Stomach (tissue), 8 donors: ENCODE measurements at regions not wholly inside any gene's neighbourhood (a gene's known extent, or its start where the extent isn't known, plus 50 kb on each side); places are given as distances from the start of the nearest gene placed in this dataset.

Experiments
- DNase-seq, 2 donors: peaks; one replicate each; pipeline versions ENCODE4 v3.0.0 to v3.0.0-alpha.2; 2013 to 2019
- H3K27ac ChIP-seq, 5 donors: fragments of 200-600 bp in 4 of 5; sonication (generic) in 4 of 5; one replicate each; pipeline ENCODE4 v1.5.1; 2013 to 2019; ENCODE audit warnings: mild to moderate bottlenecking in 1 of 5, moderate library complexity in 1 of 5
- H3K27me3 ChIP-seq, 3 donors: fragments of 200-600 bp; sonication (generic); one replicate each; pipeline ENCODE4 v1.5.1; 2017 to 2019; ENCODE audit warnings: mixed run types in 1 of 3
- H3K36me3 ChIP-seq, 4 donors: fragments of 200-600 bp; sonication (generic); 1 replicate in 3 of 4; 2 replicates in 1 of 4; pipeline ENCODE4 v1.5.1; 2016 to 2019
- H3K4me1 ChIP-seq, 4 donors: fragments of 200-600 bp; sonication (generic); one replicate each; pipeline ENCODE4 v1.5.1; 2016 to 2019
- H3K4me3 ChIP-seq, 4 donors: fragments of 200-600 bp; sonication (generic) in 3 of 4; one replicate each; pipeline ENCODE4 v1.5.1; 2016 to 2019; ENCODE audit warnings: mild to moderate bottlenecking in 1 of 4
- H3K9me3 ChIP-seq, 4 donors: fragments of 200-600 bp; sonication (generic); one replicate each; pipeline ENCODE4 v1.5.1; 2016 to 2019
- CTCF ChIP-seq, 7 experiments: fragments of 450-650 bp in 4 of 7; fragments of 200-600 bp in 3 of 7; sonication (generic) in 3 of 7; IDR thresholded peaks; one replicate each; pipeline ENCODE4 v1.5.1; 2016 to 2019; ENCODE audit warnings: antibody characterized with exemption in 7 of 7, control low read depth in 2 of 7, mild to moderate bottlenecking in 1 of 7
- EP300 ChIP-seq: sonication (generic); formaldehyde crosslinking; IDR thresholded peaks from one replicate; pipeline ENCODE4 v1.6.1; 2017; ENCODE audit warnings: antibody characterized with exemption
- POLR2A ChIP-seq, 4 donors: fragments of 450-650 bp; IDR thresholded peaks; one replicate each; pipeline ENCODE4 v1.6.1; 2016; ENCODE audit warnings: antibody characterized with exemption in 4 of 4, control low read depth in 2 of 4, mild to moderate bottlenecking in 1 of 4, moderate library complexity in 1 of 4
- POLR2AphosphoS5 ChIP-seq, 3 donors: sonication (generic); formaldehyde crosslinking; IDR thresholded peaks; one replicate each; pipeline ENCODE4 v1.6.1; 2016; ENCODE audit warnings: antibody characterized with exemption in 3 of 3
- WGBS, 5 donors: extraction: QIAGEN DNeasy Blood & Tissue Kit in 3 of 5; methylation state at CpG; one replicate each; pipeline versions ENCODE4 v1.1.5 to v1.1.7; 2013 to 2018; 5-methylcytosine and 5-hydroxymethylcytosine counted together
- intact Hi-C: fragments of 100-400 bp; cut with DNase I; formaldehyde crosslinking; loops from one replicate; pipeline ENCODE4 v1.15.1; 2023; ENCODE audit warnings: low total_unique reads
- donor health status: healthy with polysubstance abuse.
- donor health status: Bipolar disorder and iron deficiency.
- donor health status: healthy.

DNA sequence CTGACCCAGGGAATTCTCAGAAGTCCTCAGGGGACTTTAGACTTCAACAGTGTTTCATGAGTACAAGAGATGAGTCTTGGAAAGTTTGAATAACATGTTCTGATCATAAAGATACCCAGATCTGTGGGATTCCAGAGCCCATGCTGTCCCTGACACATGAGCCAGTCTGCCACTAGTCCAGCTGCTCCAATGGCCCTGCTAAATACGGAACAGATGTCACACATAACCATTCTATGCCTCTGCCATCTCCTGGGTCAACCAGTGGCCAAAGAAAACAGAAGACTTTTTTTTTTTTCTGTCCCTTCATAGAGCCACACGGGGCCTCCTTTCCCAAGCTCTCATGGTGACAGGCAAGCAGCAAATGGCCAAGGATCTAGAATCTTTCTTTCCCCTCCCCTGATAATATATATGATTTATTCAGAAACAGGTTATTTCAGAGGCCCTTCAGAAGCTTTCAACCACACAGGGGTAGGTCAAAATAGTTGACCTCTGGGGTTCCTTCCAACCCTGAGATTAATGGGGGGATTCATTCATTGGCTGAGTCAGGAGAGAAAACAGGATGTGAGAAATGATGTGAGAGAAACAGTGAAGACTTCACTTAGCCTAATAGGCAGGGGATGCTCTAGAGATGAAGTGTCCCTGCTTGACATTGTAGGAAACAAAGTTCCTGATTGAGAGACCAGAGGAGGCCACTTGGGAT lies 367.7 kb downstream of the CDK5RAP2 start:
- H3K27me3 ChIP-seq = no peaks in the 10 kb centered on the region
- no peak for TF ChIP-seq POLR2A (IDR thresholded peaks at IDR 0.05)
- no peak for TF ChIP-seq CTCF (IDR thresholded peaks at IDR 0.05)
- no peak for TF ChIP-seq POLR2AphosphoS5 (IDR thresholded peaks at IDR 0.05)
- no peak for TF ChIP-seq EP300
- H3K4me1 ChIP-seq = no peaks in the 10 kb centered on the region
- no peak overlapping the region for H3K4me3 ChIP-seq
- 52 to 64% (median 56%) methylated on average over 2 of the region's 2 CpGs for WGBS, 5 donors
- intact Hi-C loops = no loop called here
- DNase-seq = no peak
- no peaks in the 10 kb centered on the region for H3K36me3 ChIP-seq
- no peaks in the 10 kb centered on the region for H3K9me3 ChIP-seq
- no peak overlapping the region for H3K27ac ChIP-seq

- DNase-seq = no peak
- Histone ChIP-seq H3K27ac (no peak overlapping the region), H3K4me3 (no peak overlapping the region), H3K4me1 (no peaks in the 10 kb centered on the region), H3K27me3 (no peaks in the 10 kb centered on the region), H3K36me3 (no peaks in the 10 kb centered on the region), H3K9me3 (no peaks in the 10 kb centered on the region)
- intact Hi-C loops = no loop called here
- TF ChIP-seq CTCF (IDR thresholded peaks at IDR 0.05) (no peak), EP300 (no peak), POLR2AphosphoS5 (IDR thresholded peaks at IDR 0.05) (no peak), POLR2A (IDR thresholded peaks at IDR 0.05) (no peak)
- 59 to 79% (median 66%) methylated on average over 4 of the region's 4 CpGs for WGBS, 5 donors
Measured at GRCh38 chr9:120210274-120210673, 369.7 kb downstream of the CDK5RAP2 start.

DNA sequence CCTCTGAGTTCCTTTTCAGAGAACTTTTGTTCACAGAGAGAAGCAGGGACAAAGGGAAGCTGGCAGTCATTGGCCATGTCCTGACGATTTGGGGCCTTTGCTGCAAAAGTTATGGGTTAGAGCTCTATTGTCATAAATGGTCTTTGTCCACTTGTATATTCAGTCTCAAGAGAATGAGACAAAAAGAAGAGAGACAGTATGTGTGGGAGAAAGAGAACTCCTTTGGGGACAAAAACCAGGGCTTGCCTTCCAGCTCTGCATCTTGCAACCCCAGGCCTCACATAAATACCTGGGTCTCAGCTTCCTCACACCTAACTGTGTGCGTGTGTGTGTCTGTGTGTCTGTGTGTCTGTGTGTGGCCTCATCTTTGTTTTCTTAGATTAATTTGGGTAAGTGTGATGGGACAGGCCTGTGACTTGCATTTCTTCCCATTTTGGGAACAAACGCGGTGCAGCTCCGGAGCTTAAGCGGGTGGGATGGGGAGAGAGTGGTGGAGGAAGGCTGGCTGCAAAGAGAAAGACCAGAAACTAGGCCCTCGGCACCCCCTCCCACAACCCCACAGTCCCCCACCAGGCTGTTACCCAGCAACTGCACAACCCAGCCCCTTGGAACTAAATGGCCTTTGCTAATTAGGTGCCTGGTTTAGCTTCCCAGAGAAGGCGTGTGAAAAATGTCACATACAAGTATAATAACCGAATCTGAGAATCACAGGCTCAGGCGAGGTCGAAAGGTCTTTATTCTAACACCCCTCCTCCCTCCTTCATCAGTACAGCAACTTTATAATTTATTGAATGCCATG lies 376.9 kb downstream of the CDK5RAP2 start:
- Histone ChIP-seq H3K4me3 (no peak overlapping the region), H3K9me3 (no peaks in the 10 kb centered on the region), H3K36me3 (no peaks in the 10 kb centered on the region), H3K4me1 (no peaks in the 10 kb centered on the region), H3K27me3 (no peaks in the 10 kb centered on the region), H3K27ac (no peak overlapping the region)
- DNase-seq = no peak
- intact Hi-C loops = no loop called here
- 40 to 73% (median 60%) methylated on average over 11 of the region's 11 CpGs for WGBS, 5 donors
- TF ChIP-seq POLR2AphosphoS5 (IDR thresholded peaks at IDR 0.05) = no peak
- no peak for TF ChIP-seq POLR2A (IDR thresholded peaks at IDR 0.05)
- no peak for TF ChIP-seq EP300
- no peak for TF ChIP-seq CTCF (IDR thresholded peaks at IDR 0.05)

GRCh38 chr9:120198027-120198426 lies 381.9 kb downstream of the CDK5RAP2 start:
- H3K27me3 ChIP-seq = no peaks in the 10 kb centered on the region
- WGBS, 5 donors = 54 to 70% (median 68%) methylated on average over 3 of the region's 3 CpGs
- no peaks in the 10 kb centered on the region for H3K4me1 ChIP-seq
- no peak for DNase-seq
- intact Hi-C loops = no loop called here
- H3K4me3 ChIP-seq = no peak overlapping the region
- TF ChIP-seq CTCF (IDR thresholded peaks at IDR 0.05) (no peak), EP300 (no peak), POLR2AphosphoS5 (IDR thresholded peaks at IDR 0.05) (no peak), POLR2A (IDR thresholded peaks at IDR 0.05) (no peak)
- H3K9me3 ChIP-seq = no peaks in the 10 kb centered on the region
- H3K36me3 ChIP-seq = no peaks in the 10 kb centered on the region
- no peak overlapping the region for H3K27ac ChIP-seq
